GM12875 (cell line): ENCODE measurements at regions not wholly inside any gene's neighbourhood (a gene's known extent, or its start where the extent isn't known, plus 50 kb on each side); places are given as distances from the start of the nearest gene placed in this dataset.
"Not testable (repeated sequence)": the region's sequence is repeated elsewhere in the genome, so short reads cannot be mapped to it uniquely, and the experiment has no call there.

Source experiments
- H3K4me3 ChIP-seq: one replicate; pipeline ENCODE4 v1.5.1; 2011; ENCODE audit warnings: low read depth, low read length, control low read depth
- TF ChIP-seq, protein P1 (sequence below): IDR thresholded peaks from 2 replicates; pipeline ENCODE4 v1.5.1; 2011; ENCODE audit warnings: low read depth, mild to moderate bottlenecking, control low read depth, inconsistent platforms, low read length, moderate library complexity, borderline replicate concordance; ENCODE audit not compliant: insufficient read depth

DNA sequence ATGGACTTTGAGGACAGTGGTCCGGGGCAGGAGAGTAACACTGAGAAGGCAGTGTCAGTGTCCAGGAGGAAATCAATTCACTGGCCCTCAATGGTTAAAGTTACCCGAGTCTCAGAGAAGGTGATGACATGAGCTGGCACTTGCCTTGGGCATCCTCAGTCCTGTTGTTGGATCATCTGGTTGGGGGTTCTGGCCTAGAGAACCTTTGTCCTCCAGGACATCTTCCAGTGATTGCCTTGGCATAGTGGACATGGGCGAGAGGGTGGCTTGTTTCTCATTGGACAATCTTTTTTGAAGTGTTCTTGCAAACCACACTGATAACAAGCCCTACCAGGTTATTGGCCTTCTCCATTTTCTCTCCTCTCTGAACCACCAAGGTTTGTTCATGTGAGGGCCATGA, 83.4 kb upstream of the TERB2 start:
- no peak overlapping the region for H3K4me3 ChIP-seq
- TF ChIP-seq, protein P1, sequence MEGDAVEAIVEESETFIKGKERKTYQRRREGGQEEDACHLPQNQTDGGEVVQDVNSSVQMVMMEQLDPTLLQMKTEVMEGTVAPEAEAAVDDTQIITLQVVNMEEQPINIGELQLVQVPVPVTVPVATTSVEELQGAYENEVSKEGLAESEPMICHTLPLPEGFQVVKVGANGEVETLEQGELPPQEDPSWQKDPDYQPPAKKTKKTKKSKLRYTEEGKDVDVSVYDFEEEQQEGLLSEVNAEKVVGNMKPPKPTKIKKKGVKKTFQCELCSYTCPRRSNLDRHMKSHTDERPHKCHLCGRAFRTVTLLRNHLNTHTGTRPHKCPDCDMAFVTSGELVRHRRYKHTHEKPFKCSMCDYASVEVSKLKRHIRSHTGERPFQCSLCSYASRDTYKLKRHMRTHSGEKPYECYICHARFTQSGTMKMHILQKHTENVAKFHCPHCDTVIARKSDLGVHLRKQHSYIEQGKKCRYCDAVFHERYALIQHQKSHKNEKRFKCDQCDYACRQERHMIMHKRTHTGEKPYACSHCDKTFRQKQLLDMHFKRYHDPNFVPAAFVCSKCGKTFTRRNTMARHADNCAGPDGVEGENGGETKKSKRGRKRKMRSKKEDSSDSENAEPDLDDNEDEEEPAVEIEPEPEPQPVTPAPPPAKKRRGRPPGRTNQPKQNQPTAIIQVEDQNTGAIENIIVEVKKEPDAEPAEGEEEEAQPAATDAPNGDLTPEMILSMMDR = no peak

DNA sequence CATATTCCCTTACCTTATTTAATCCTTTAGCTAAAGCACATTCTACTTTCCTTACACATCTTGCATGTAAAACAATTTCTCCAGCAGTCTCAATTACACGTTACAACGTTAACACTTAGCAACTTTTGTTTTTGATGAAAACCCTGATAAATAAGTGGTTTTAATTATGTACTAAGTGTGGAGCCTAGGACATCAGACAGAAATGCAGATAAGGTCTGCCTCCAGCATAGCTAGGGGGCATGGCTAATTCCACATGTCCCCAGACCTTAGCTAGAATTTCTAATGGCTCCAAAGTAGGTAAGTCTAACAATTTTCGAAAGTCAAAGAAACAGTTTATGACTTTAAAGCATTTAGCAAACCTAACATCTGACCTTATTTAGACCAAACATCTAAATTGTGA, 77.4 kb upstream of the TERB2 start:
- no peak overlapping the region for H3K4me3 ChIP-seq
- TF ChIP-seq, protein P1 = no peak

DNA sequence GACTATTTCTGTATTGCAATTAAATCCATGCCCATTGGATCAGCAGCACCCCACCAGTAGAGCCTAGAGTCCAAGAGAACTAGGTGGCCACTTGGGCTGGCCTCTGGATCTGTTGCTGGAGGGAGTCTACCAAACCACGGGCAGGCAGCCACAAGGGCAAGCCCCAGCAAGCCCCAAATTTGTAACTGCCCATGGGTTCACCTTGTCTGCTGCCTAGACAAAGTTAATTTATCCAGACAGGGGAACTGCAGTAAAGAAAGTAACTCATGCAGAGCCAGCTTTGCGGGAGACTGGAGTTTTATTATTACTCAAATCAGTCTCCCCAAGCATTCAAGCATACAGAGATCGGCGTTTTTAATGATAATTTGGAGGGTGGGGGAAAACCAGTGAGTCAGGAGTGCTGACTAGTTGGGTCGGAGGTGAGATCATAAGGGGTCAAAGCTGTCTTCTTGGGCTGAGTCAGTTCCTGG, 74.0 kb upstream of the TERB2 start:
- TF ChIP-seq, protein P1 = no peak
- H3K4me3 ChIP-seq = peak overlapping the region; percentile 59

DNA sequence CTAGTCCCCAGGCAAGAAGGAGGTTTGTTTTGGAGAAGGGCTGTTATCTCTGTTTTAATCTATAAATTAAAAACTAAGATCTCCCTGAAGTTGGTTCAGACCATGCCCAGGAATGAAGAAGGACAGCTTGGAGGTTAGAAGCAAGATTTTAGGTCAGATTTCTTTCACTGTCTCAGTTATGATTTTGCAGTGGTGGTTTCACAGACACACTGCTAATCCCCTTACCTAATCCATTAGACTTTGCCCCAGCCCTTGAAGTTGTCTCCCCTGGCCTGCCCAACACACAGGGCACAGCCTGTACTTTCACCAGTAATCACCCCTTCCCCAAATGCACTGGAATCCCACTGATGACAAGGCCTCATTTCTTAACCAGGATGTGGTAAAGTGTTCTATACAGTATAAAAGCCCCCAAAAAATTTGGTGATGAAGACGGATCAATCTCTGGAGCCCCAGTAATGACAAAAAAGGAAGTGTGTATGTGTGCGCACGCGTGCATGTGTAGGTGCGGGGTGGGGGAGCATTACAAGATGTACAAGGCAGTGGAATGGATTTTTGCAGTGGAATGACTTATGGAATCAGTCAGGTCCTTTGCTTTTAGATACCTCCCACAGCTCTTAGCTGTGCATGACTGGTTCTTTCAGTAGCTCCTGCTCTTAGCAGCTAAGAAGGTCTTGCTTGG, 73.1 kb upstream of the TERB2 start:
- TF ChIP-seq, protein P1 = no peak
- H3K4me3 ChIP-seq = peak overlapping the region; percentile 16

DNA sequence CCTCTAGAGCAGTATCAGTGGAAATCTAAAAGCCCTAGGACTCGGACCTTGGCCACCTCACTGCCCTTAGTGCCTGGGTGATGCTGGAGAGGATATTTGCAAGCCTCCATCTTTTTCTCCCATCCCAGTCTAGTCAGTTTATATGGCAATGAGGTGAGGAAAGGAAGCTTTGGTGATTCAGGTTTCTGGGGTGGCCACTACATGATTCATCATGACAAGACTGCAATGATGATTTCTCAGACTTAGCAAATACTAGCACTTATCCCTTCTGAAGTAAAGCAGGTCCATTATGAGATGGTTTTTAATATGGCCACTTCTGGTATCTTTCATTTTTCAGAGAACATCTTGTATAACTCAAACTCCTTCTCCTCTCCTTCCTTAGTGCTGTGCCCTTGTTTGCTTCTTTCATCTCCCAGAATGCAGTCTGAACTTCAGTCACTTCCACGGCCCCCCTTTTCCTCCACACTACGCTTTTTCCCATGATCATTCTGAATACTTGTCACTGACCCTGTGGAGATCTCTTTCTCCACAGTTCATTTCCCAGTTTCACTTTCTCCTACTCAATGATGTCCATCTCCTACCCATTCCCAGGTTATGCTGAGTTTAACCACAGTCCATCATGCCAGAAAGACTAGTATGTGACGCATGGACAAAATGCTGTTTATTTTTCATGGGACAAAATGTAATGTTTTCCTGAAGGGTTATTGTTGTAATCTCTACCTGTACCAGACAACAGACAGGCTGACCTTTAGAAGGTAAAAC, 57.4 kb upstream of the TERB2 start:
- not testable (repeated sequence) for H3K4me3 ChIP-seq

DNA sequence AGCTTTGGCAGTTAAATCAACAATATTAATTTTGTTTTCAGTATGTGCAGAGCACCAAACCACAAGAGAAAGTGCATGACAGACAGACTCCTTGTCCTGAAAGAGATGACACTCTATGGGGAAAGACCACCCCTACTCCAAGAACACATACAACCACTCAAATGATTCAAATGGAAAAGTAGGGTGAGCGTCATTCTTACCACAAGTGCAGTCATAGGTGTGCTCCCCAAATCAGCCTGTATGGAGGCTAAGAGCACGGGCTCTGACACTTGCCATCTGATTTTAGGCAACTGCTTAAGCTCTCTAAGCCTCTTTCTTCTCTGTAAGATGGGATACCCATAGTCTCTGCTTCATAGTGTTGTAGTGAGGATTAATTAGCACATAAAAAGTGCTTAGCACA, 56.7 kb upstream of the TERB2 start:
- H3K4me3 ChIP-seq = not testable (repeated sequence)

DNA sequence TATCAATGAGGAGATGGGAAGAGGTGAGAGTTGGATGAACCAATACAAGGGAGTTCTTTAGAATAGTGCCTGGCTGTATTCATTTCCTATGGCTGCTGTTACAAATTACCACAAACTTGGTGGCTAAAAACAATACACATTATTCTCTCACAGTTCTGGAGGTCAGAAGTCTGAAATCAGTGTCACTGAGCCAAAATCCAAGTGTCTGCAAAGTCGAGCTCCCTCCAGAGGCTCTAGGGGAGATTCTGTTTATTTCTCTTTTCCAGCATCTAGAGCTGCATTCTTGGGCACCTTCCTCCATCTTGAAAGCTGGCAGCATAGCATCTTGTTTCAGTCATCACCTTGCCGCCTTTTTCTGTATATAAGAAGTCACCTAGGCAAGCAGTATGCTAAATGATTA, 55.7 kb upstream of the TERB2 start:
- H3K4me3 ChIP-seq = not testable (repeated sequence)

DNA sequence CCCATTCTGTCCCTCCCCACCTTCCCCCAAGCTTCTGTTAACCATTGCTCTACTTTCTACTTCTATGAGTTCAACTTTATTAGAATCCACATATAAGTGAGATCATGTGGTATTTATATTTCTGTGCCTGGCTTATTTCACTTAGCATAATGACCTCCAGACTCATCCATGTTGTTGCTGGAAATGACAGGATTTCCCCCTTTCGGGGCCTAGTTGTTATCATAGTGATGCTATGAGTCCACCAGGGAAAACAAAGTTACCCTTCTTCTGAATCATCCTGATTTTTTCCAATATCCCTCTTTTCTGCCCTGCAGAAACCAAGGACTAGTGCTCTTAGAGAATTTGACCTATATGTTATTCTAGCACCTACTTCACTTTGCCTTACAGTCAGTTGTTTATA, 53.2 kb upstream of the TERB2 start:
- H3K4me3 ChIP-seq = not testable (repeated sequence)

DNA sequence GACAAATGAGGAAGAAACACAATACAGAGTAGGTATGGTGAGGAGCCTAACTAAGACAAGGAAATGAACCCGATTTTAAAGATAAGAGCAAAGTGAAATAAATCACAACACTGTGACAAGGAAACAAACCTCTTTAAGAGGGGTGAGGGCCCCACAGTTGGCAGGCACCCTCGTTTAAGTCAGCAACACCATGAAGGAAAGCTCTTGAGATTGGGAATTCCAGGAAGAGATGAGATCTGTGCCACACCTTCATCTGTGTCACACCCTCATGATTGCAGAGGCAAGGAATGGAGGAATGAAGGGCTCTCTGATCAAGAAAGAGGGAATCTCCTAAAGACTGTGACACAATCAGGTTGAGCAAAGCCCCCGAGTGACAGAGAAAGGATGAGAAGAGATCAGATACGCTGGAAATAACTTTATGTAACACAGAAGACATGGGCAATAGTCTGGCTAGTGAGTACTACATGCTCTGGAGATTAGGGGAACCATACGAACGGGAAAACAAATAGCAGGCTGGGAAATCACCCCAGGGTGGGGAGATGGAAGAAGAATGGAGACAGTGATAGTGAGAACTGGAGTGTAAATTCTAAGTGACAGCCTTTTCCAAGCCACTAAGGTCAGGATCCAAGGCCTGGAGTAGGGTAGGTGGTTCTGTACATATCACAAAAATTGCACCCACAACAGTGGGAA, 51.7 kb upstream of the TERB2 start:
- H3K4me3 ChIP-seq = not testable (repeated sequence)
